HS-27A (cell line): ENCODE measurements at regions not wholly inside any gene's neighbourhood (a gene's known extent, or its start where the extent isn't known, plus 50 kb on each side); places are given as distances from the start of the nearest gene placed in this dataset.
"Not testable (repeated sequence)": the region's sequence is repeated elsewhere in the genome, so short reads cannot be mapped to it uniquely, and the experiment has no call there.

Experiments
- DNase-seq: peaks from one replicate; pipeline ENCODE4 v3.0.0-alpha.2; 2012; ENCODE audit warnings: low read depth, missing footprints

DNA sequence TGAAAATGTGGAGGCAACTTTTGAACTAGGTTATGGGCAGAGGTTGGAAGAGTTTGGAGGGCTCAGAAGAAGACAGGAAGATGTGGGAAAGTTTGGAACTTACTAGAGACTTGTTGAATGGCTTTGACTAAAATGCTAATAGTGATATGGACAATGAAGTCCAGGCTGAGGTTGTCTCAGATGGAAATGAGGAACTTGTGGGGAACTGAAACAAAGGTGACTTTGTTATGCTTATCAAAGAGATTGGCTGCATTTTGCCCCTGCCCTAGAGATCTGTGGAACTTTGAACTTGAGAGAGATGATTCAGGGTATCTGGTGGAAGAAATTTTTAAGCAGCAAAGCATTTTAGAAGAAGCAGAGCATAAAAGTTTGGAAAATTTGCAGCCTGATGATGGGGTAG lies 499.7 kb upstream of the ATP2B1 start:
- not testable (repeated sequence) for DNase-seq

DNA sequence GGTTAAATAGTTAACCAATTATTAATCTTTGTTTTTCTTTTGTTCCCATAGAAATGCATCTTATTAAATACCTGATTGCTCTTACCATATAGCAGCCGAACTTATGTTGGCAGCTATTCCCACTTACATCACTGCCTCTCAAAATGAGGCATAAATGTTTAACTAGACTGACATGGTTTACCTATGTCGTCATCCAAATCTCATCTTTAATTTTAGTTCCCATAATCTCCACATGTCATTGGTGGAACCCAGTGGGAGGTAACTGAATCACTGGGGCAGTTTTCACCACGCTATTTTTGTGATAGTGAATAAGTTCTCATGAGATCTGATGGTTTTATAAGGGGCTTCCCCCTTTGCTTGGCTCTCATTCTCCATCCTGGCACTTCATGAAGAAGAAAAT lies 499.2 kb upstream of the ATP2B1 start:
- no peak for DNase-seq

DNA sequence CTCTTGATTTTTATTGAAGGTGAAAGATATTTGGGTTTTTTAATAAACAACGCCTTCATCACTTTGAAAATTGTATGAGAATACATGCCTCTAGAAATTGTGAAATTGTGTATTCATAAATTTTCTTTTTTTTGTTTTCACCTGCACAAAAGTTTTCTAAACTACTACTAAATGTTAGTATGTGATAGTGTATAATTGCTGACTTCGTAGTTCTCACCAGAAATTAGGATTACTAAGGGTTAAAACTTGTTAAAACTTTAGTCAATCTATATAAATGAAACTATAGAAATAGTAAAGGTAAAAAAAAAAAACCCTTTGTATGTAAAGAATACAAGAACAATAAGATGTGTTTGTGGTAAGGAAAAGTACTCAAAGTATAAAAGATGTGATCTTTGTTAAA lies 496.5 kb upstream of the ATP2B1 start:
- no peak for DNase-seq

DNA sequence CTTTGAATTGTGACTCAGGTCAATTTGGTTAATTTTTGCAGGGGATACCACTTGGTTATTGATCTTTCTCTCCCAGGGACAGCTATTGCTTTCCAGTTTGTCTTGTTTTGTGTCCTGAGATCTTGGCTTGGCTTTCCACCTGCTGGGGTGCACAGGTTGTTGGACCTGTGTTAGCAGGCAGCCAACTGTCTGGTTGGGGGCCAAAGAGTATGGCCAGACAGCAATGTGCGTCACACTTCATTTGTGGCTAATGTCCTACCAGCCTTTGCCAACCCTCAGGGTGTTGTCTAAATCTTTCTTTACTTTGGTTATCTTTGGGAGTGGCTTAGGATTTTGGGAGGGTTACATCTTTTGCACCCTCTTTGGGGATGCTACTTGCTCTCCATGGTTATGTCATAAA lies 494.9 kb upstream of the ATP2B1 start:
- DNase-seq, result no peak

DNA sequence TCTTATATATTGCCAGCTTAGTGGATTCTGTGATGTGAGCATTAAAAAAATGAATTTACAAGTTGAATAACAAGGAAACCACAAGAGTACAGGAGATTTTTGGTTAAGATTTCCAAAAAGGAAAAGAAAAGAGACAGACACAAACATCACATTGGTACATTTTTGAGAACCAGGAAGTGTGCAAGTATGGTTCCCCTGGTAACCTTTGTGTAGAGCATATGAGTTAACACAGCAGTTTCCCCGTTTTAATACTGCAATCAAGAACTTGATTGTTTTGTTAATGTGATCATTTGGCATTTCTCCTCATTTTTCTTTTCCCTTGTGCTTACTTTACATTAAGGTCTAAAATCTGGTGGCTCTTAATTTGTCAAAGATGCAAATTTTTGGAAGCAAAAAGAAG lies 490.4 kb upstream of the ATP2B1 start:
- no peak for DNase-seq

DNA sequence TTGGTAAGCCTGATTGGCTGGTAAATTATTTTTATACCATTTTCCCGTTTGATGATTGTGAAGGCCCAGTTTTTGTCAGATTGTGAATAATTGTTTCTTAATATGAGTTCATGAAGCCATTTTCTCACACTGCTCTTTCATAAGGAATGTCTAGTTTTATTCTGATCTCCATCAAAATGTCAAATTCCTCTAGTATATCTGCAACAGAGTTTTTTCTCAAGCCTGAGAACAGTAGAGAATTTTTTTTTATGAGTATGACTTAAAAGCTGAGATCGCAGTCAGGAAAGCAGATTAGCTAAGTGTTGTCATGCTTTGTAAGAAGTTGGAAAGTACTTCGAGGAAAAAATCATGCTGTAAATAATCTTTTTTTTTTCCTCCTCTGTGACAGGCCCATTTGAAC lies 484.9 kb upstream of the ATP2B1 start:
- no peak for DNase-seq

DNA sequence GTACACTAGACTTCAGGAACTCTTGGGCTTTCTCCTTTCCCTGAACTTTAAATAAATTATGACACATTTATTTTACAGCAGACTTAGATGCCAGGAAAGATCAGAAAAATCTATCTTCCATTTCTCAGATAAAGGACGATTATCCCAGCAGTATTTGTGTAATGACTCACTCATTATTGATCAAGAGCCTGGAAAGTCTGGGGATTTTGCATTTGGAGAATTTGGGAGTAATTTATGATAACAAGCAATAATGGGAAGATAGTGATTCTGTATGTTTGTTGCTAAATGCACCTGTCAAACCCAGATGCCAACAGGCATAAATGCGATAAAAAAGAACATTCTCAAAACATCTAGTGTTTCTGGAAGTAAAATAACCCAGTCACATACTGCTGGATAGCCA lies 480.2 kb upstream of the ATP2B1 start:
- DNase-seq, result no peak

DNA sequence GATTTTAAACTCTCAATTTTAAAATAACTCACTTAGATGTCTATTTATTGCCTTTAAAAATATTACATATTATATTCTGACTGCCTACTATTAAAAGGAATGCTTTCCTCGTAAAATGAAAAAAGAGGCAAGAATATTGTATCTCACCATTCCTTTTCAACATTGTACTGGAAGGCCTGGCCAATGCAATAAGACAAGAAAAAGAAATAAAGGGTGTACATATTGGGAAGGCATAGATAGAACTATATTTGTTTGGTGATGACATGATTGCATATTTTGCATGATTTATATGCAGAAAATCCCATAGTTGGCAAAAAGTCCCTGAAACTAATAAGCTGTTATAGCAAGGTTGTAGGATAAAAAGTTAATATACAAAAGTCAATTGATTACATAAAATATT lies 474.6 kb upstream of the ATP2B1 start:
- no peak for DNase-seq

DNA sequence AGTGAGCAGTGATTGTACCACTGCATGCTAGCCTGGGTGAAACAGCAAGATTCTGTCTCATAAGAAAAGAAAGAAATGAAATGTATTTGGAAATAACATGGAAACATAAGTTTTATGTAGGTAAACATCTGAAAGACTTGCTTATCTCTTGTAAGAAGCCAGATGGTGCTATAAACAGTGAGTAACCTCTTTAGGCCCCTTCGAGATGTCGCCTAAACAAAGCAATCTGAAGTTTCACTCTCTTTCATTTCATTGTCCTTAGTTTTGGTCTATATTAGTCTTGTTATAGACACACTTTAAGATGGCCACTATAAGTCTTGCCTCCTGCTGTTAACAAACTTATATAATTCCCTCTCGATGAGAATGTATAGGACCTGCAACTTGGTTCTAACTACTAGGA lies 472.6 kb upstream of the ATP2B1 start:
- DNase-seq, result no peak

DNA sequence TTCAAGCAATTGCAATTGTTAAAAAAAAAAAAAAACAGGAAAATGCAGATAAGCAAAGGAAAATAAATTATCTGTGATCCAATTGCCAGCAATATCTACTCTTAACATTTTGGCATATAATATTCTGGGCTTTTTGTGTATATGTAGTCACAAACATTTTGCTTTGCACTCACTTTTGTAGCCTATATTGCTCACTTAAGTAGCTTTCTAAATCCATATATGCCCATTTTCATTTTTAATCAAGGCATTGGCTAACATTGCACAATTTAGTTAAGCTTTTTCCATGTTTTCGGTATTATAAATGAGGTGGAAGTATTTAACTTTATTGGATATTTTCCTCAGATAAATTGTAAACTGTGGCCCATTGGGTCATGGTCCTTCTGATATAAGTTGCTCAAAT lies 466.3 kb upstream of the ATP2B1 start:
- DNase-seq, result no peak

DNA sequence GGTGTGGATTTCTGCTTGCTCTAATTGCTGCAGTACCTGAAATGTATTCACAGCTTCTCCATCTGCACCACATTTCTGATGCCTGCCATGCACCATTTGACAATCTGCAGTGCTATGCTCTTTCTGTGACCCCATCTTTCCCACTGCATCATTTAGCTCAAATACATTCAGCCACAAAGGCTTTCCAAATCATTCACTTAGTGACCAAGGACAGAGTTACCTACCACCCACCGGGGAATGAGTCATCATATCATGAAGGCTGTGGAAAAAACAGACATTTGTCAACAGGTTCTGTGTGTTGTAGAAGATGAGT lies 465.5 kb upstream of the ATP2B1 start:
- no peak for DNase-seq

DNA sequence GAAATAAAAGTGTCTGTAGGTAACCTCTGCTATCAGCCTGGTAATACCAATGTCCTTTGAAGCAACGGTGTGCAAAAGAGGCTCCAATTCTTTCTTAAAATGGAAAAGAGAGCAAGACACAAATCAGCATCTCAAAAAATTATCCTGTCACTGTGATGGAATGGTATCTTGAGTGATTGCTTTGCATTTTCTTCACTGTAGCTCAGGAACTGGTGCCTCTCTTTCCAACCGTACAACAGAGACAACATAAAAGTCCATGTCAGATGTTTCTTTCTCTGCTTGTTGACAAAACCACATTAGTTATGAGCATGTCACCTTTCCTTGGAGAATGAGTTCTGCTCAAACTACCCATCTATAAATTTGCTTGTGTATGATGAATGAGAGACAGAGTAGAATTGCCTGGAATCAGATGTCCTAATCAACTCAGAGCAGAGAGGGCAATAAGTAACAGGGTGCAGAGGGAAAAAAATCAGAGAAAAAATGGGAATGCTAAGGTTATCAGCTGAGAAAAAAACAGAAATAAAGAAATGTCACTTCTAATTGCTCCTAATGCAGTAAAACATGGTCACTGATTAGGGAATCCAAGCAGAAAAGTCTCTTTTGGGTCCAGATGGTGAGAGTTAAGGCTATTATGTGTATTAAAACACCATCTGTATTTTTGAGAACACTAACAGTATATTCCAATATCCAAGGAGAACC lies 465.0 kb upstream of the ATP2B1 start:
- no peak for DNase-seq

DNA sequence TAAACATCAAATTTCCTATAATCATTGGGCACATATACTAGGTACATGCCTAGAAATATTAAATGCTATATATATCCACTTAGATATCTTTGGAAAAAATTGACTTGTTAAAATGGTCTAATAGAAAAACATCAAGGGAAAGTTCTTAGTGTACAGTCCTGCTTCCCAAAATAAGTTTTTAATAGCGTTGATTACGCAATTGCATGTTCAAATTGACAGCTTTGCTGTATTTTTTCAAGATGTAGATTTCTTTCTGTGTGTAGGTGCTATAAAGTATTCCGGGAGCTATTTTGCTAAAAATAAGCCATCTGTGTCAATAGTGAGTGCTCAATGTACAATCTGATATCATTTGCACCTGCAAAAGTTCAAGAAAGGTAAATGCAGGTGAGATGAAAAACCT lies 463.9 kb upstream of the ATP2B1 start:
- no peak for DNase-seq

DNA sequence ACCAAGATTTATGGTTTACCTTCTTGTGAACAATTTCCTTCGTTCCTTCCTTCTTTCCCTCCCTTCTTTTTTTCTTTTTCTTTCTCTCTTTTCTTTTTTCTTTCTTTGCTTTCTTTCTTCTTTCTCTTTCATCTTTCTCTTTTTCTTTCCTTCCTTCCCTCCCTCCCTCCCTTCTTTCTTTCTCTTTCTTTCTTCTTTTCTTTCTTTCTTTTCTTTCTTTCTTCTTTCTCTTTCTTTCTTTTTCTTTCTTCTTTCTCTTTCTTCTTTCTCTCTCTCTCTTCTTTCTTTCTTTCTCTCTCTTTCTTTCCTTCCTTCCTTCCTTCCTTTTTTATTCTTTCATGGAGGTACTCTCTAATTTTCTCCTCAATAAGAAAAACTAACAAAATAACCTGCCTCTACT lies 462.1 kb upstream of the ATP2B1 start:
- DNase-seq, result no peak

DNA sequence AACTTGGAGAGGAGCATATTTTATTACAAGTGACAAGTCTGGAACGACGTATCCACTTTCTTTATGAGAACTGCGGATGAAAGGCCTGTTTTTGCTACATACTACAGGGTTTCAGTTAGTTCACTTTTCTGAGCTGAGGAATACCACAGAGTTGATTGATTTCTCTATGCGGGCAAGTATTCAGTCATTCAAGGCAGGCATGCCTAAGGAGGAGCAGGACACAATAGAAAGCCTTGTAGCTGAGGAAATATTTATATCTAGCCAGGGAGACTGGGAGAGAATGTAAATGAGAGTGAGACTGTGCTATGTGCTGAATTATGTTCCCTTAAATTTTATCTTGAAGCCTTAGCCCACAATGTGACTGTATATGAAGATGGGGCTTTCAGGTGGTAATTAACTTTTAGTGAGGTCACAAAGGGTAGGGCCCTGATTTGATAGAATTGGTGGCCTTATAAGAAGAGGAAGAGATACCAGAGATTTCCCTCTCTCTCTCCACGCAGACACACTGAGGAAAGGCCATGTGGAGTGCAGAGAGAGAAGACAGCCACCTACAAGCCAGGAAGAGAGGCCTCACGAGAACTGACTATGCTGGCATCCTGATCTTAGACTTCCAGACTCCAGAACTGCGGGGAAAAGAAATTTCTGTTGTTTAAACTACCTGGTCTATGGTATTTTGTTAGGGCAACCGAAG lies 459.0 kb upstream of the ATP2B1 start:
- no peak for DNase-seq

DNA sequence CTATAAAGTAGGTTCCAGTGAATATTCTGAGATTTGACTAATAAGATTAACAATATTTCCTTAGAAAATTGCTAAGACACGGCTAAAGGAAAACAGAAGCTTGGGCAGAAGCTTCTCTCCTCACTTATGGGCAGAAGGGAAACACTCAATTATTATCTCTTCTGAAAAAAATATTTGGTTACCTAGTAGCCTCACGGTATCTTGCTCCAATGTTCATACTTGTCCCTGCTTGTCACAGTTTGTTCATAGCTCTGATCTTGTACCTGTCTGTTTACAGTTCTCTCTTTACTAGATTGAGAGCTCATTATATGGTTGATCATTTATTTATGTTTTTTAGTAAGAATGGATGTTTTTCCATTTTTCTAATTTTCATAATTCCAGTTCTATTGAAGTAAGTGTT lies 458.0 kb upstream of the ATP2B1 start:
- no peak for DNase-seq

DNA sequence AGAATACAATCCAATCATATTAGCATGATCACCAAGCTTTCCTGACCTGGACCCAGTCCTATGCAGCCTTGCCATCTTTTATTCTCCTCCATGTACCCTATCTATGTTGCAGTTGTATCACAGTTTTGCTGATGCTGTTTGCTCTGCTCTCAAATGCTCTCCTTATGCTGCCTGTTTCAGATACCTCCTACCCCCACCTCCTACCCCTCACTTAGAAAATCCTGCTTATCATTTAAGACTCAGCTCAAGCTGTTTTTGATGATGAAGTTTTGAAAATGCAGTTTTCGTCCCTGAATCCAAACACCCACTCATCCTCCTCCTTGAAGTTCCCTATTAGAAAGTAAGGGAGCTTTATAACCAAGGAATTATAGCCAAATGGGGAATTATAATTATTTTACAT lies 457.4 kb upstream of the ATP2B1 start:
- no peak for DNase-seq

DNA sequence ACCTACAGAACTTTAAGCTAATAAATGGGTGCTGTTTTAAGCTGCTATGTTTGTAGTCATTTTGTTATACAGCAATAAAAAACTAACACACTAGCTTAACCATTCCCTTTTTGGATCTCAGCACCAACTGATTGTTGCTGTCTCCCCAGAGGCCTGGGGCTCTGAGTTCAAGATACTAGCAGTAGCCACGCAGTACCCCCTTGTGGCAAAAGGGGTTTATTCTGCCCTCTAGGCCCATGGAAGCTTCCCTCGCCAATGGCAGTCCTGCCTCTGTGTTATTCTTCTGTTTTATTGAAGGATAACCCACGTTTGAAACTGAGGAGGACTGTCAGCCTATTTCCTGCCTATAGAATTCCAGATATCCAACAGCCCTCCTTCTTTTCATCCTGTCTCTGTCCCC lies 455.3 kb upstream of the ATP2B1 start:
- DNase-seq, result no peak

DNA sequence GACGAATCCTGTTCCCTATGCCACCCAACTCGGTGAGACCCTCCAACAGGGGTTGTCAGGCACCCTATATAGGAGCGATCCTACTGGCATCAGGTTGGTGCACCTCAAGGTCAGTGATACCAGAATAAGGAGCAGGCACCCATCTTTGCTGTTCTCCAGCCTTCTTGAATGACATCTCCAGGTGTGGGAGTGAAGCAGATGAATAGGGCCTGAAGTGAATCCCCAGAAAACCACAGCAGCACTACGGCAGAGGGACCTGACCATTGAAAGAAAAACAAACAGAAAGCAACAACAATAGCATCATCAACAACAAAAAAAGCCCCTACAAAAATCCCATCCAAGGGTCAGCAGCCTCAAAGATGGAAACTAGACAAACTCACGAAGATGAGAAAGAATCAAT lies 445.2 kb upstream of the ATP2B1 start:
- DNase-seq, result no peak

DNA sequence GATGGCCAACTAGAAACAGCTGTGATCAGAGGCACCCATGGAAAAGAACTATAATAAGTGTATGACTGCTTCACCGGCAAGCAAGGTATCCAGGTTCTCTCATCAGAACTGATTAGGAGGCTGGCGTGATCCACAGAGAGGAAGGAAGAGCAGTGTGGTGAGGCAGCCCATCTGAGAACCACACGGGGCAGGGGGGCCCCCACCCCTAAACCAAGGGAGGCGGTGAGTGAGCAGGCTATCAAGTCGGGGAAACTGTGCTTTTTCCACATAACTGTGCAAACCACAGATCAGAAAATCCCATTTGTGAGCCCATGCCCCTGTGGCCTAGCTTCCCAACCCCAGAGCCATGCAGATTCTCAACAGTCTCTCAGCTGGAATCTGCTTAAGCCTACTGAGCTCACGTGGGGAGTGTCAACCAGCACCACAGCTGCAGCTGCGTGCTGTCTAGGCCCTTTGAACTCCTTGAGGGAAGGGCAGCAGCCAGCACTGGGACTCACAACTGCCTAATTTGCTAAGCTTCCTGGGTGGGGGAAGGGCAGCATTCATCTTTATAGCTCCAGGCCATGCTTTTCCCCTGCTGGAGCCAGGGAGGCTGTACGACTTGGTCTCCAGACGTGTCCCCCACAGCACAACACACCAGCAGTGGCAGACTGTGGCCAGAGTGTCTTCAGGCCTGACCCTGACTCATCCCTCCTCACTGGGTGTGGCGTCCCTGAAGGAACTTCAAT lies 444.4 kb upstream of the ATP2B1 start:
- no peak for DNase-seq

DNA sequence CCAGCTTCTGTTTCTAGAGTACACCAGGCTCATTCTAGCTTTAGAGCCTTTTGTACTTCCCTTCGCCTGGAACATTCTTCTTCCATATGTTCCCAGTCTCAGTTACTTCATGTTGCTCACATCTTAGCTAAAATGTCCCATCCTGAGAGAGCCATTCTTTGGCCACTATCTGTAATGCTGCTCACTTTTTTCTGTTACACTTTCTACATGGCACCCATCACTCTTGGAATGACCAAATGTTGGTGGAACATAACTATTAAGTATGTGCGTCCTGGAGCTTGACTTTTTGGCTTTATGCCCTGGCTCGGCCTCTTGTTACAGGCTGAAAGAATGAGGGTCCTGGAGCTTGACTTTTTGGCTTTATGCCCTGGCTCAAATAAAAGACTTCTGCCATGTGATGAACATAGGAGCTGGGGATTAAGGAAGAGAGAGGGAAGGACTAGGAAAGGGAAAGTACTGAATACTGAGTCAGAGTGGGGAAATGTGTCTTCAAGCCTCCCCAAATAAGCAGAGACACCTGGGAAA lies 442.9 kb upstream of the ATP2B1 start:
- DNase-seq, result no peak

DNA sequence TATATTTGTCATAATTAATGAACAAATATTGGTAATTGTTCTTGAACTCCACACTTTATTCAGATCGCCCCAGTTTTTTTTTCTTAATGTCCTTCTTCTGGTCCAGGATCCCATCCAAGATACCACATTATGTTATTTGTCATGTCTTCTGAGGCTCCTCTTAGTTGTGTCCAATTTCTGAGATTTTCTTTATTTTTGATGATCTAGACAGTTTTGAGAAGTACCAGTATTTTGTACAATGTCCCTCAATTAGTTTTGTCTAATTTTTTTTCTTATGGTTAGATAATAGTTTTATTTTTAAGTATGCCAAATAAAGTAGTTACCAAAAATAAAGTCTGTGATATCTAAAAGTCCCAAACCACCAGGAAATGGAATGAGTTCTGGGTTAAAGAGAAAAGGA lies 440.8 kb upstream of the ATP2B1 start:
- DNase-seq, result no peak

DNA sequence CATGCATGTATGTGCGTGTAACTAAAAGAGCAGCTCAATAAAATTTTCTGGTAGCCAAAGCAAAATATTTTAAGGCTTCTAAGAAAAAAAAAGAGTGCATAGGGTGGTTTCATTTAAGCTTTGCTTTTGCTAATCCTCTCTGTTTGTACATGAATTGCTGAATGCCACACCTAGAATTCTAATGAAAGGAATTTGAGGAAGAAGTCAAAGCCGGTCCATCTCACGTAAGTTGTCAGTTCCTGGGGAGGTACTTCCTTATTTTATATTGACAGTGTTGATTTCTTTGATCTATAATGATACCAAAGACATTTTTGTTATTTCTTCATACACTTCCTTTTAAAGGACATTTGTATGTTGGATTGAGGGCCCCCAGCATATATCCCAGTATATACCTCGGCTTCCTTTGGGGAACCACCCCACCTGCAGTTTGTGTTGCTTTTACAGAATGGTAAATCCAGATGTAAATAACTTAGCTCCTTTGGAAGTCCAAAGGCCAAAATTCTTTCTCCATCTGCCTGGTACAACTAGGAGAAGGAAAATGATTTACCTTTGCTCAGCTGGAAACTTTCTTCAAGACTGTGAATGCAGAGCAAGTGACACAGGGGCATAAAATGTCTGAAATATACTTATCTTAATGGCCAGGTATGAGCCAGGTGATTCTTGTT lies 420.9 kb upstream of the ATP2B1 start:
- DNase-seq, result no peak
